PC-3 (cell line): ENCODE measurements at regions not wholly inside any gene's neighbourhood (a gene's known extent, or its start where the extent isn't known, plus 50 kb on each side); places are given as distances from the start of the nearest gene placed in this dataset.

Experiments used
- ATAC-seq: fragments of 200-7000 bp; cut with Tn5 transposase; 2 replicates; pipeline ENCODE4 v1.9.1; 2020; ENCODE audit warnings: mild to moderate bottlenecking, moderate library complexity
- BruUV-seq: library from RNA; stranded (reverse); fragments of 400-500 nt; replicated peaks from 2 replicates; lab custom pipeline; 2021; lab: Mats Ljungman, UMichigan
- CTCF ChIA-PET: fragments of 300-600 bp; sonication (Branson Sonifier 250); formaldehyde crosslinking; loops from one replicate; lab custom pipeline; 2022; ENCODE audit warnings: antibody characterized with exemption; lab: Charles Lee
- POLR2A ChIA-PET: fragments of 300-600 bp; sonication (Branson Sonifier 250); formaldehyde crosslinking; loops from one replicate; lab custom pipeline; 2022; ENCODE audit warnings: antibody characterized with exemption; ENCODE audit not compliant: unreplicated experiment; lab: Charles Lee
- DNase-seq: peaks from one replicate; pipeline ENCODE4 v3.0.0-alpha.2; 2015
- H2AFZ ChIP-seq: fragments of 300-600 bp; sonication (generic); 2 replicates; pipeline ENCODE4 v1.6.0; 2016; ENCODE audit warnings: antibody characterized with exemption, low read length
- H3F3A ChIP-seq: fragments of 300-600 bp; sonication (generic); one replicate; pipeline ENCODE4 v1.6.0; 2017; ENCODE audit warnings: antibody characterized with exemption, low read length, control low read depth, mild to moderate bottlenecking; ENCODE audit not compliant: unreplicated experiment
- H3K27ac ChIP-seq: fragments of 300-600 bp; sonication (generic); 2 replicates; pipeline ENCODE4 v1.5.1; 2016; ENCODE audit warnings: mild to moderate bottlenecking, low read length
- H3K27me3 ChIP-seq: fragments of 300-600 bp; sonication (generic); 2 replicates; pipeline ENCODE4 v1.6.1; 2016; ENCODE audit warnings: low read length, mixed read lengths
- H3K36me3 ChIP-seq: fragments of 300-600 bp; sonication (generic); 2 replicates; pipeline ENCODE4 v1.6.1; 2016; ENCODE audit warnings: low read depth, mixed run types, low read length, mixed read lengths
- H3K4me1 ChIP-seq: fragments of 300-600 bp; sonication (generic); 2 replicates; pipeline ENCODE4 v1.5.1; 2016; ENCODE audit warnings: low read length; ENCODE audit not compliant: insufficient read depth
- H3K4me2 ChIP-seq: fragments of 300-600 bp; sonication (generic); 2 replicates; pipeline ENCODE4 v1.6.0; 2016; ENCODE audit warnings: low read length
- H3K4me3 ChIP-seq: fragments of 300-600 bp; sonication (generic); 2 replicates; pipeline ENCODE4 v1.5.1; 2016; ENCODE audit warnings: mild to moderate bottlenecking, low read length, mixed read lengths
- H3K79me2 ChIP-seq: fragments of 300-600 bp; sonication (generic); 2 replicates; pipeline ENCODE4 v1.6.1; 2017; ENCODE audit warnings: low read length, mixed read lengths
- H3K9ac ChIP-seq: fragments of 300-600 bp; sonication (generic); 2 replicates; pipeline ENCODE4 v1.6.0; 2016; ENCODE audit warnings: mild to moderate bottlenecking, low read length
- H3K9me2 ChIP-seq: fragments of 300-600 bp; sonication (generic); replicated peaks from 2 replicates; pipeline ENCODE4 v1.6.1; 2016; ENCODE audit warnings: mixed run types, low read length, mixed read lengths
- H3K9me3 ChIP-seq: fragments of 300-600 bp; sonication (generic); 2 replicates; pipeline ENCODE4 v1.6.1; 2016; ENCODE audit warnings: low read length, mixed read lengths
- H4K20me1 ChIP-seq: fragments of 300-600 bp; sonication (generic); 2 replicates; pipeline ENCODE4 v1.6.1; 2016; ENCODE audit warnings: low read length, mixed read lengths
- CTCF ChIP-seq: fragments of 300-600 bp; sonication (generic); conservative IDR thresholded peaks from 2 replicates; pipeline ENCODE4 v1.5.1; 2017; ENCODE audit warnings: antibody characterized with exemption, low read depth, mild to moderate bottlenecking, low read length
- EZH2 ChIP-seq: fragments of 300-600 bp; sonication (generic); IDR thresholded peaks from one replicate; pipeline ENCODE4 v1.6.1; 2017; ENCODE audit warnings: antibody characterized with exemption, mild to moderate bottlenecking, low read length; ENCODE audit not compliant: unreplicated experiment
- EZH2phosphoT487 ChIP-seq: fragments of 300-600 bp; sonication (generic); IDR thresholded peaks from 2 replicates; pipeline ENCODE4 v1.6.1; 2018; ENCODE audit warnings: mild to moderate bottlenecking, antibody characterized with exemption, low read length, borderline replicate concordance
- intact Hi-C: fragments of 100-400 bp; cut with micrococcal nuclease; formaldehyde crosslinking; loops from 2 replicates; pipeline ENCODE4 v1.9.0; 2023

GRCh38 chr6:138582573-138582972 is 83.3 kb upstream of the NHSL1 start:
- ATAC-seq (no peak), DNase-seq (no peak)
- intact Hi-C loops: no loop called here
- no peaks in the 10 kb centered on the region for H3K4me1 ChIP-seq
- H3K9me3 ChIP-seq: no peaks in the 10 kb centered on the region
- no peak overlapping the region for H3K4me2 ChIP-seq
- H3K79me2 ChIP-seq: no peaks in the 10 kb centered on the region
- TF ChIP-seq EZH2phosphoT487 (no peak), CTCF (no peak), EZH2 (no peak)
- H3F3A ChIP-seq: no peaks in the 10 kb centered on the region
- no TSS peak for BruUV-seq
- no peak overlapping the region for H3K9ac ChIP-seq
- no peak overlapping the region for H2AFZ ChIP-seq
- H4K20me1 ChIP-seq: no peaks in the 10 kb centered on the region
- ChIA-PET CTCF (no interaction called here), POLR2A (no interaction called here)
- H3K27ac ChIP-seq: no peak overlapping the region
- no peaks in the 10 kb centered on the region for H3K9me2 ChIP-seq
- H3K36me3 ChIP-seq: no peaks in the 10 kb centered on the region
- no peak overlapping the region for H3K4me3 ChIP-seq
- H3K27me3 ChIP-seq: no peaks in the 10 kb centered on the region

DNA sequence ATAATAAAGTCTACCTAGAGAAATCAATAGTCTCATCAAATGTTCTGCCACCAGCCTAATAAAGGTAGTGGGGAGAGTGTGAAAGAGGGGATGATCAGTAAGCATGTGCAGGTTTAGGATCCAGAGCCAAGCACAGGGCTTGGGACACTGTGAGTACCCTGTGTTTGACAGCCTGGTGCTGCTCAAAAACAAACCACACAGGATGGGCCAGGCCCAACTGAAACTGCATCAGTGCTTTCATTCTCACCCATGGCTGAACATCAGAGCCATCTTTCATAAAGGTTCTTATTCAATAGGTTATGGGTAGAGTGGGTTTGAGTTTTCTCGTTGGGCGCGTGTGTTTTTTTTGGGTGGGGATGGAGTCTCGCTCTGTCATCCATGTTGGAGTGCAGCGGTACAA is 87.3 kb upstream of the NHSL1 start:
- no peak overlapping the region for H3K27ac ChIP-seq
- ATAC-seq: no peak
- intact Hi-C loops: loop anchor here (5.0 kb wide), 1 partner anchor 776 kb away; no protein-coding TSS in a partner anchor
- BruUV-seq: no TSS peak
- H3K4me1 ChIP-seq: no peaks in the 10 kb centered on the region
- no peaks in the 10 kb centered on the region for H3F3A ChIP-seq
- peaks cover 1% of the 10 kb centered on the region; the same call in 1 of the 2 replicates for H3K79me2 ChIP-seq
- no peak overlapping the region for H3K4me3 ChIP-seq
- ChIA-PET POLR2A (no interaction called here), CTCF (no interaction called here)
- H3K9me2 ChIP-seq: no peaks in the 10 kb centered on the region
- TF ChIP-seq EZH2phosphoT487: no peak
- TF ChIP-seq CTCF: no peak
- no peak for TF ChIP-seq EZH2
- no peaks in the 10 kb centered on the region for H3K36me3 ChIP-seq
- H3K27me3 ChIP-seq: no peaks in the 10 kb centered on the region
- no peak for DNase-seq
- H3K4me2 ChIP-seq: no peak overlapping the region
- H3K9me3 ChIP-seq: no peaks in the 10 kb centered on the region
- no peak overlapping the region for H3K9ac ChIP-seq
- H2AFZ ChIP-seq: no peak overlapping the region
- no peaks in the 10 kb centered on the region for H4K20me1 ChIP-seq

DNA sequence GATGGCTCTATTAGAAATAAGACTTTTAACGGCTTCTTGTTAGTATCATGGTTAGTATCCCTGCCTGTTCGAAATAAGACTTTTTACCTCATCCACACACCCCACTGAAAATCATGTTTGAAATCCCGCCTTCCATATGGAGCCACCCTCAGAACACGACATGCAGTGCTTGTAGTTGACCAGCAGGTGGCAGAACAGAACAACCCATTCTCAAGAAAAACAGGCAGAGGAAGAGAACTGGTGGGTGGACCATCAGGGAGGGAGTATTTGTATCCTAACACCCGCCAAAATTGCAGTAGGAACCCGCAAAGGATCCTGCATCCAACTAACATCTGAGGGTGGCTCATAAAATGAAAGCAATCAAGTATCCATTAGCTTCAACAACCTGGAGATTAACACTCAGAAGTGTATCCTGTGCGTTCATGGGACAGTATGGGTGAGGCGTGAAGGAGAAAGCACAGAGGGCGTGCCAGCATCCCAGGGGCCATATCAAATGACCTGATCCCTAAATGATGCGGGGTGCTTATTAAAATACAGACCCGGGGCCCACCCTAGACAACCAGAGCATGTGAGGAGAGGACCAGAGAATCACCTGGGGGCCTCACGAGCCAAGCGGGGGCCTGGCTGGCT is 89.6 kb upstream of the NHSL1 start:
- DNase-seq (peak; percentile 69), ATAC-seq (peak; percentile 32)
- no peak overlapping the region for H3K4me2 ChIP-seq
- TF ChIP-seq CTCF (peak; percentile 87), EZH2phosphoT487 (no peak)
- no peak overlapping the region for H3K27ac ChIP-seq
- no peak overlapping the region for H3K9ac ChIP-seq
- no peaks in the 10 kb centered on the region for H3K27me3 ChIP-seq
- H4K20me1 ChIP-seq: no peaks in the 10 kb centered on the region
- H3K79me2 ChIP-seq: peaks cover 6% of the 10 kb centered on the region; the same call in 1 of the 2 replicates
- no peaks in the 10 kb centered on the region for H3K9me2 ChIP-seq
- intact Hi-C loops: loop anchor here (1.0 to 5.0 kb wide), 2 partner anchors 177 to 773 kb away; no protein-coding TSS in a partner anchor
- no TSS peak for BruUV-seq
- ChIA-PET POLR2A (no interaction called here), CTCF (no interaction called here)
- H3K36me3 ChIP-seq: no peaks in the 10 kb centered on the region
- H3K4me1 ChIP-seq: peaks cover 13% of the 10 kb centered on the region
- H3F3A ChIP-seq: no peaks in the 10 kb centered on the region
- no peak overlapping the region for H3K4me3 ChIP-seq
- no peak overlapping the region for H2AFZ ChIP-seq
- H3K9me3 ChIP-seq: no peaks in the 10 kb centered on the region
